H9 (cell line): ENCODE measurements at regions not wholly inside any gene's neighbourhood (a gene's known extent, or its start where the extent isn't known, plus 50 kb on each side); places are given as distances from the start of the nearest gene placed in this dataset.

ENCODE experiments used
- DNase-seq: peaks from one replicate; pipeline ENCODE4 v3.0.0-alpha.2; 2017
- H2AFZ ChIP-seq: one replicate; pipeline ENCODE4 v1.6.1; 2013; ENCODE audit warnings: mild to moderate bottlenecking, low read length, control low read depth, moderate library complexity
- H2AK5ac ChIP-seq: 2 replicates; pipeline ENCODE4 v1.6.1; 2013; ENCODE audit warnings: low read length, control low read depth, mixed read lengths; ENCODE audit not compliant: insufficient read length
- H2BK120ac ChIP-seq: one replicate; pipeline ENCODE4 v1.6.1; 2013; ENCODE audit warnings: low read depth, mild to moderate bottlenecking, low read length, control low read depth, inconsistent platforms; ENCODE audit not compliant: poor library complexity, severe bottlenecking
- H2BK12ac ChIP-seq: 2 replicates; pipeline ENCODE4 v1.6.1; 2013; ENCODE audit warnings: low read length, control low read depth, mixed read lengths, low read depth; ENCODE audit not compliant: insufficient read length
- H2BK15ac ChIP-seq: 2 replicates; pipeline ENCODE4 v1.6.1; 2013; ENCODE audit warnings: low read depth, low read length, control low read depth
- H2BK20ac ChIP-seq: one replicate; pipeline ENCODE4 v1.6.1; 2013; ENCODE audit warnings: low read depth, mild to moderate bottlenecking, low read length, control low read depth, inconsistent platforms; ENCODE audit not compliant: poor library complexity, severe bottlenecking
- H2BK5ac ChIP-seq: 2 replicates; pipeline ENCODE4 v1.6.1; 2013; ENCODE audit warnings: low read length, control low read depth, mixed read lengths; ENCODE audit not compliant: insufficient read length
- H3K14ac ChIP-seq: 2 replicates; pipeline ENCODE4 v1.6.1; 2013; ENCODE audit warnings: low read length, control low read depth; ENCODE audit not compliant: insufficient read depth
- H3K18ac ChIP-seq: 2 replicates; pipeline ENCODE4 v1.6.1; 2013; ENCODE audit warnings: low read depth, mild to moderate bottlenecking, mixed read lengths, low read length, control low read depth; ENCODE audit not compliant: insufficient read length
- H3K23ac ChIP-seq: 2 replicates; pipeline ENCODE4 v1.6.1; 2013; ENCODE audit warnings: low read length, control low read depth, mixed read lengths, low read depth; ENCODE audit not compliant: insufficient read length
- H3K23me2 ChIP-seq: 2 replicates; pipeline ENCODE4 v1.6.1; 2013; ENCODE audit warnings: low read depth, mild to moderate bottlenecking, mixed read lengths, low read length, control low read depth; ENCODE audit not compliant: insufficient read length, poor library complexity, severe bottlenecking
- H3K27ac ChIP-seq: 2 replicates; pipeline ENCODE4 v1.5.1; 2013; ENCODE audit warnings: low read length, control low read depth, mixed read lengths, low read depth; ENCODE audit not compliant: insufficient read length
- H3K27me3 ChIP-seq: 2 replicates; pipeline ENCODE4 v1.6.1; 2013; ENCODE audit warnings: low read length, control low read depth, inconsistent platforms; ENCODE audit not compliant: insufficient read depth
- H3K4ac ChIP-seq: 2 replicates; pipeline ENCODE4 v1.6.1; 2013; ENCODE audit warnings: low read depth, mild to moderate bottlenecking, control low read depth, inconsistent platforms, low read length, moderate library complexity
- H3K4me1 ChIP-seq: 2 replicates; pipeline ENCODE4 v1.6.1; 2013; ENCODE audit warnings: low read length, control low read depth, inconsistent platforms; ENCODE audit not compliant: insufficient read depth
- H3K4me2 ChIP-seq: 2 replicates; pipeline ENCODE4 v1.6.1; 2013; ENCODE audit warnings: low read length, control low read depth, mixed read lengths; ENCODE audit not compliant: insufficient read length, insufficient read depth
- H3K56ac ChIP-seq: 2 replicates; pipeline ENCODE4 v1.6.1; 2013; ENCODE audit warnings: low read depth, mild to moderate bottlenecking, mixed read lengths, low read length, control low read depth; ENCODE audit not compliant: insufficient read length
- H3K79me1 ChIP-seq: 2 replicates; pipeline ENCODE4 v1.6.1; 2013; ENCODE audit warnings: low read depth, mild to moderate bottlenecking, moderate library complexity, low read length, control low read depth, inconsistent platforms; ENCODE audit not compliant: insufficient read depth, poor library complexity, severe bottlenecking
- H3K79me2 ChIP-seq: 2 replicates; pipeline ENCODE4 v1.6.1; 2013; ENCODE audit warnings: low read length, control low read depth, inconsistent platforms; ENCODE audit not compliant: insufficient read depth
- H3K9ac ChIP-seq: 2 replicates; pipeline ENCODE4 v1.6.1; 2013; ENCODE audit warnings: low read length, control low read depth, mixed read lengths; ENCODE audit not compliant: insufficient read length; ENCODE audit errors: extremely low read depth
- H3K9me3 ChIP-seq: one replicate; pipeline ENCODE4 v1.6.1; 2013; ENCODE audit warnings: low read depth, low read length, inconsistent platforms; ENCODE audit not compliant: control insufficient read depth
- H3T11ph ChIP-seq: one replicate; pipeline ENCODE4 v1.6.1; 2013; ENCODE audit warnings: mild to moderate bottlenecking, low read length, control low read depth, inconsistent platforms
- H4K20me1 ChIP-seq: one replicate; pipeline ENCODE4 v1.6.1; 2013; ENCODE audit not compliant: control insufficient read depth, insufficient read length, insufficient read depth
- H4K5ac ChIP-seq: 2 replicates; pipeline ENCODE4 v1.6.1; 2013; ENCODE audit warnings: low read depth, mild to moderate bottlenecking, mixed read lengths, low read length, control low read depth; ENCODE audit not compliant: insufficient read length
- H4K8ac ChIP-seq: replicated peaks from 2 replicates; pipeline ENCODE4 v1.6.1; 2013; ENCODE audit warnings: low read length, control low read depth, mixed read lengths, low read depth; ENCODE audit not compliant: insufficient read length
- H4K91ac ChIP-seq: 2 replicates; pipeline ENCODE4 v1.6.1; 2013; ENCODE audit warnings: low read depth, mild to moderate bottlenecking, moderate library complexity, mixed read lengths, low read length, control low read depth; ENCODE audit not compliant: insufficient read length
- H3K27ac Mint-ChIP-seq, 3 experiments: 2 replicates in 2 of 3; 3 replicates in 1 of 3; pipeline ENCODE4 v1.8.0; 2020 to 2021; ENCODE audit warnings: mixed read lengths in 3 of 3, mild to moderate bottlenecking in 1 of 3, moderate library complexity in 1 of 3
- H3K27me3 Mint-ChIP-seq: 2 replicates; pipeline ENCODE4 v1.8.0; 2021; ENCODE audit warnings: low read depth, mild to moderate bottlenecking, moderate library complexity, mixed read lengths
- H3K36me3 Mint-ChIP-seq, 3 experiments: 2 replicates in 2 of 3; 3 replicates in 1 of 3; pipeline ENCODE4 v1.8.0; 2020 to 2021; ENCODE audit warnings: low read depth in 3 of 3, mixed read lengths in 3 of 3; ENCODE audit not compliant: insufficient read depth in 1 of 3
- H3K4me1 Mint-ChIP-seq, 2 experiments: 2 replicates each; pipeline ENCODE4 v1.8.0; 2020; ENCODE audit warnings: mixed read lengths in 2 of 2
- H3K4me3 Mint-ChIP-seq, 2 experiments: 2 replicates in 1 of 2; 3 replicates in 1 of 2; pipeline ENCODE4 v1.8.0; 2020 to 2021; ENCODE audit warnings: mild to moderate bottlenecking in 2 of 2, mixed read lengths in 2 of 2, moderate library complexity in 1 of 2
- H3K9me3 Mint-ChIP-seq, 2 experiments: 2 replicates in 1 of 2; 3 replicates in 1 of 2; pipeline ENCODE4 v1.8.0; 2020; ENCODE audit warnings: mild to moderate bottlenecking in 2 of 2, mixed read lengths in 2 of 2, moderate library complexity in 1 of 2
- CTCF ChIP-seq: fragments of 200-600 bp; sonication (generic); conservative IDR thresholded peaks from 3 replicates; pipeline ENCODE4 v1.8.0; 2021; ENCODE audit warnings: antibody characterized with exemption, mild to moderate bottlenecking
- WGBS: extraction: QIAGEN DNeasy Blood & Tissue Kit; methylation state at CpG from one replicate; pipeline ENCODE4 v1.1.7; 2013; ENCODE audit warnings: missing lambda C conversion rate, low lambda C conversion rate, mixed read lengths; ENCODE audit not compliant: insufficient read length; ENCODE audit errors: extremely low coverage; 5-methylcytosine and 5-hydroxymethylcytosine counted together

- TF ChIP-seq CTCF, result no peak
- no peak overlapping the region for H3K9ac ChIP-seq
- H3K4me3 Mint-ChIP-seq, result no peak overlapping the region
Measured at GRCh38 chr11:112610996-112611750, 350.0 kb upstream of the NCAM1 start.

More at GRCh38 chr11:112610996-112611750, 350.0 kb upstream of the NCAM1 start:
- Histone ChIP-seq H2BK12ac (no peak overlapping the region), H2AFZ (no peak overlapping the region), H2AK5ac (no peak overlapping the region), H3K27me3 (no peaks in the 10 kb centered on the region), H3K9me3 (no peaks in the 10 kb centered on the region), H2BK20ac (no peak overlapping the region), H4K5ac (no peak overlapping the region), H3K18ac (no peak overlapping the region), H3K4me2 (no peak overlapping the region), H4K8ac (no peak overlapping the region), H4K20me1 (no peaks in the 10 kb centered on the region), H3K27ac (no peak overlapping the region), H3K23me2 (no peaks in the 10 kb centered on the region), H3K23ac (no peak overlapping the region), H3K79me1 (no peaks in the 10 kb centered on the region), H2BK15ac (no peak overlapping the region), H3K14ac (no peak overlapping the region), H3K56ac (no peak overlapping the region), H3K4ac (no peak overlapping the region), H2BK5ac (no peak overlapping the region), H4K91ac (no peak overlapping the region), H2BK120ac (no peak overlapping the region), H3K79me2 (no peaks in the 10 kb centered on the region), H3T11ph (no peak overlapping the region), H3K4me1 (no peaks in the 10 kb centered on the region)
- DNase-seq, result no peak
- Mint-ChIP-seq H3K27ac (no peak overlapping the region), H3K9me3 (no peaks in the 10 kb centered on the region), H3K4me1 (peaks cover 15 to 16% of the 10 kb centered on the region in 2 experiments), H3K36me3 (no peaks in the 10 kb centered on the region), H3K27me3 (no peaks in the 10 kb centered on the region; the same call in 1 of the 2 replicates)
- whole genome bisulfite sequencing, result no CpG with 5 or more reads among the region's 6 CpGs
